Smooth muscle cell (in vitro differentiated cells): ENCODE measurements at regions not wholly inside any gene's neighbourhood (a gene's known extent, or its start where the extent isn't known, plus 50 kb on each side); places are given as distances from the start of the nearest gene placed in this dataset.

Experiments
- DNase-seq: peaks from one replicate; lab custom pipeline; 2025; ENCODE audit not compliant: unreplicated experiment; lab: John Stamatoyannopoulos, UW
- H2AFZ ChIP-seq: fragments of 200-600 bp; sonication (generic); 2 replicates; pipeline ENCODE4 v1.6.0; 2016; ENCODE audit warnings: antibody characterized with exemption, low read depth, mild to moderate bottlenecking
- H3F3A ChIP-seq: fragments of 200-600 bp; sonication (generic); 2 replicates; pipeline ENCODE4 v1.6.0; 2017; ENCODE audit warnings: antibody characterized with exemption, low read depth
- H3K27ac ChIP-seq: fragments of 200-600 bp; sonication (generic); 2 replicates; pipeline ENCODE4 v1.5.1; 2016; ENCODE audit warnings: low read depth, mild to moderate bottlenecking
- H3K27me3 ChIP-seq: fragments of 200-600 bp; sonication (generic); 2 replicates; pipeline ENCODE4 v1.6.1; 2016; ENCODE audit warnings: low read depth, mild to moderate bottlenecking
- H3K36me3 ChIP-seq: fragments of 200-600 bp; sonication (generic); 2 replicates; pipeline ENCODE4 v1.5.1; 2016; ENCODE audit warnings: low read depth
- H3K4me1 ChIP-seq: fragments of 200-600 bp; sonication (generic); 2 replicates; pipeline ENCODE4 v1.5.1; 2016; ENCODE audit warnings: low read depth
- H3K4me2 ChIP-seq: fragments of 200-600 bp; sonication (generic); 2 replicates; pipeline ENCODE4 v1.6.0; 2016; ENCODE audit warnings: mild to moderate bottlenecking
- H3K4me3 ChIP-seq: fragments of 200-600 bp; sonication (generic); 2 replicates; pipeline ENCODE4 v1.5.1; 2016; ENCODE audit warnings: mild to moderate bottlenecking
- H3K79me2 ChIP-seq: fragments of 200-600 bp; sonication (generic); 2 replicates; pipeline ENCODE4 v1.6.0; 2016; ENCODE audit warnings: low read depth, mild to moderate bottlenecking
- H3K9ac ChIP-seq: fragments of 200-600 bp; sonication (generic); 2 replicates; pipeline ENCODE4 v1.6.0; 2016; ENCODE audit warnings: low read depth
- H3K9me3 ChIP-seq: fragments of 200-600 bp; sonication (generic); replicated peaks from 2 replicates; pipeline ENCODE4 v1.5.1; 2016; ENCODE audit warnings: low read depth
- H4K20me1 ChIP-seq: fragments of 200-600 bp; sonication (generic); 2 replicates; pipeline ENCODE4 v1.6.0; 2016; ENCODE audit warnings: low read depth
- CTCF ChIP-seq: fragments of 200-600 bp; sonication (generic); IDR thresholded peaks from 2 replicates; pipeline ENCODE4 v1.5.1; 2017; ENCODE audit warnings: borderline replicate concordance, mild to moderate bottlenecking, antibody characterized with exemption; ENCODE audit not compliant: insufficient read depth, poor library complexity, severe bottlenecking
- WGBS: methylation state at CpG from one replicate; pipeline ENCODE4 v1.1.7; 2016; ENCODE audit warnings: low lambda C conversion rate; 5-methylcytosine and 5-hydroxymethylcytosine counted together

- Histone ChIP-seq H3K36me3 (no peaks in the 10 kb centered on the region), H3K4me2 (peak overlapping the region; percentile 31), H3F3A (no peaks in the 10 kb centered on the region), H3K9me3 (no peaks in the 10 kb centered on the region), H3K4me1 (no peaks in the 10 kb centered on the region), H3K4me3 (no peak overlapping the region), H3K27ac (peak overlapping the region; percentile 12), H4K20me1 (no peaks in the 10 kb centered on the region), H2AFZ (peak overlapping the region; percentile 67), H3K79me2 (no peaks in the 10 kb centered on the region), H3K9ac (no peak overlapping the region), H3K27me3 (no peaks in the 10 kb centered on the region)
- WGBS = 66% methylated on average over 8 of the region's 8 CpGs
- no peak for DNase-seq
- no peak for TF ChIP-seq CTCF
Measured at GRCh38 chr10:4474829-4475228, 351.2 kb upstream of the AKR1E2 start.

GRCh38 chr10:4473977-4474376 lies 352.0 kb upstream of the AKR1E2 start:
- Histone ChIP-seq H4K20me1 (no peaks in the 10 kb centered on the region), H2AFZ (peak overlapping the region; percentile 67), H3K4me2 (peak overlapping the region; percentile 31), H3F3A (no peaks in the 10 kb centered on the region), H3K9me3 (no peaks in the 10 kb centered on the region), H3K9ac (no peak overlapping the region), H3K79me2 (no peaks in the 10 kb centered on the region), H3K27me3 (no peaks in the 10 kb centered on the region), H3K4me3 (no peak overlapping the region), H3K27ac (peak overlapping the region; percentile 12), H3K4me1 (no peaks in the 10 kb centered on the region), H3K36me3 (no peaks in the 10 kb centered on the region)
- no peak for DNase-seq
- WGBS = 51% methylated on average over 2 of the region's 2 CpGs
- no peak for TF ChIP-seq CTCF

- Histone ChIP-seq H3K36me3 (no peaks in the 10 kb centered on the region), H3K4me3 (no peak overlapping the region), H3K79me2 (no peaks in the 10 kb centered on the region), H4K20me1 (no peaks in the 10 kb centered on the region), H3K4me2 (no peak overlapping the region), H3K9me3 (no peaks in the 10 kb centered on the region), H3K27me3 (no peaks in the 10 kb centered on the region), H3K4me1 (no peaks in the 10 kb centered on the region), H3F3A (no peaks in the 10 kb centered on the region), H3K27ac (no peak overlapping the region), H3K9ac (no peak overlapping the region), H2AFZ (no peak overlapping the region)
- no peak for TF ChIP-seq CTCF
- no peak for DNase-seq
- WGBS = 94% methylated on average over 7 of the region's 7 CpGs
Measured at GRCh38 chr10:4472190-4472904, 353.7 kb upstream of the AKR1E2 start.
